ENCODE measurements at regions not wholly inside any gene's neighbourhood (a gene's known extent, or its start where the extent isn't known, plus 50 kb on each side); places are given as distances from the start of the nearest gene placed in this dataset.

DNA sequence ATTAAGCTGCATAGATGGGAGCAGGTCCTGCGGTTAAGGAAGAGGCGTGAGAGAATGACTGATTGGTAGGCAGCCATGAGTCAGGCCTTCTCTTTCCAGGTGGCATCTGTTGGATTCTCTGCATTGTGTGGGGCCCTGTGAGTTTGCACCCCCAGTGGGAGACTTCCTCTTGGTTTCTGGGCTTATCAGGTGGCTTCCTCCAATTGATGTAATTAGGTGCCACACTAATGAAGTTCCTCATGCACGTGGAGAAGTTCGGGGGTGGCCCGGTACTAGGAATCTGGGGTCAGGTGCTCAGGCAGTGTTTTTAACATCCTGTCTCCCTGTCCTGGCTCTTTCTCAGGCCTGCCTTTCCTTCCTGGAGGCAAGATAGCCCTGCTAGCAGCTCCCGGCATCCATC, 765.1 kb upstream of the TMEM132C start:
- TF ChIP-seq EZH2 (IDR thresholded peaks at IDR 0.05; ENCODE audit: low read depth): no peak
- TF ChIP-seq, protein P1, sequence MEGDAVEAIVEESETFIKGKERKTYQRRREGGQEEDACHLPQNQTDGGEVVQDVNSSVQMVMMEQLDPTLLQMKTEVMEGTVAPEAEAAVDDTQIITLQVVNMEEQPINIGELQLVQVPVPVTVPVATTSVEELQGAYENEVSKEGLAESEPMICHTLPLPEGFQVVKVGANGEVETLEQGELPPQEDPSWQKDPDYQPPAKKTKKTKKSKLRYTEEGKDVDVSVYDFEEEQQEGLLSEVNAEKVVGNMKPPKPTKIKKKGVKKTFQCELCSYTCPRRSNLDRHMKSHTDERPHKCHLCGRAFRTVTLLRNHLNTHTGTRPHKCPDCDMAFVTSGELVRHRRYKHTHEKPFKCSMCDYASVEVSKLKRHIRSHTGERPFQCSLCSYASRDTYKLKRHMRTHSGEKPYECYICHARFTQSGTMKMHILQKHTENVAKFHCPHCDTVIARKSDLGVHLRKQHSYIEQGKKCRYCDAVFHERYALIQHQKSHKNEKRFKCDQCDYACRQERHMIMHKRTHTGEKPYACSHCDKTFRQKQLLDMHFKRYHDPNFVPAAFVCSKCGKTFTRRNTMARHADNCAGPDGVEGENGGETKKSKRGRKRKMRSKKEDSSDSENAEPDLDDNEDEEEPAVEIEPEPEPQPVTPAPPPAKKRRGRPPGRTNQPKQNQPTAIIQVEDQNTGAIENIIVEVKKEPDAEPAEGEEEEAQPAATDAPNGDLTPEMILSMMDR (conservative IDR thresholded peaks at IDR 0.05): no peak
